IMR-90 (cell line): ENCODE measurements at regions not wholly inside any gene's neighbourhood (a gene's known extent, or its start where the extent isn't known, plus 50 kb on each side); places are given as distances from the start of the nearest gene placed in this dataset.

Source experiments
- ATAC-seq: fragments of 200-7000 bp; cut with Tn5 transposase; 2 replicates; pipeline ENCODE4 v1.9.1; 2020; ENCODE audit warnings: low read depth, mild to moderate bottlenecking, moderate library complexity
- BruUV-seq: library from RNA; stranded (reverse); fragments of 400-500 nt; replicated peaks from 2 replicates; lab custom pipeline; 2021; lab: Mats Ljungman, UMichigan
- CTCF ChIA-PET: fragments of 300-600 bp; formaldehyde crosslinking; extraction: SDS; loops from one replicate; lab custom pipeline; 2021; ENCODE audit warnings: antibody characterized with exemption; lab: Yijun Ruan, JAX
- POLR2A ChIA-PET: fragments of 300-600 bp; sonication (Branson Sonifier 250); formaldehyde crosslinking; loops from one replicate; lab custom pipeline; 2022; ENCODE audit warnings: antibody characterized with exemption; ENCODE audit not compliant: unreplicated experiment; lab: Charles Lee
- DNase-seq: peaks from one replicate; pipeline ENCODE4 v3.0.0; 2013
- H2AFZ ChIP-seq: replicated peaks from 2 replicates; pipeline ENCODE3; 2013; ENCODE audit warnings: low read length, mild to moderate bottlenecking; ENCODE audit not compliant: poor library complexity
- H2AK5ac ChIP-seq: 2 replicates; pipeline ENCODE4 v1.6.1; 2013; ENCODE audit warnings: low read depth, low read length, inconsistent platforms
- H2AK9ac ChIP-seq: replicated peaks from 2 replicates; pipeline ENCODE3; 2013; ENCODE audit warnings: mild to moderate bottlenecking, low read depth, low read length, moderate library complexity; ENCODE audit not compliant: poor library complexity
- H2BK120ac ChIP-seq: 2 replicates; pipeline ENCODE4 v1.6.1; 2013; ENCODE audit warnings: low read depth, low read length, inconsistent platforms
- H2BK15ac ChIP-seq: 3 replicates; pipeline ENCODE4 v1.6.1; 2013; ENCODE audit warnings: low read depth, low read length, inconsistent platforms
- H2BK20ac ChIP-seq: 2 replicates; pipeline ENCODE4 v1.6.1; 2013; ENCODE audit warnings: low read depth, mild to moderate bottlenecking, inconsistent platforms, low read length, moderate library complexity
- H2BK5ac ChIP-seq: 2 replicates; pipeline ENCODE4 v1.6.1; 2013; ENCODE audit warnings: mild to moderate bottlenecking, low read depth, low read length, inconsistent platforms; ENCODE audit not compliant: poor library complexity, severe bottlenecking
- H3K14ac ChIP-seq: replicated peaks from 2 replicates; pipeline ENCODE4 v1.6.1; 2013; ENCODE audit warnings: low read depth, low read length, inconsistent platforms
- H3K18ac ChIP-seq: 2 replicates; pipeline ENCODE4 v1.6.1; 2013; ENCODE audit warnings: low read depth, low read length, control low read depth
- H3K23ac ChIP-seq: 2 replicates; pipeline ENCODE4 v1.6.1; 2013; ENCODE audit warnings: low read depth, low read length, inconsistent platforms
- H3K27ac ChIP-seq: 2 replicates; pipeline ENCODE4 v1.5.1; 2013; ENCODE audit warnings: mild to moderate bottlenecking, control low read depth, low read length; ENCODE audit not compliant: insufficient read depth
- H3K27me3 ChIP-seq: 2 replicates; pipeline ENCODE4 v1.6.1; 2013; ENCODE audit warnings: low read length; ENCODE audit not compliant: control insufficient read depth, insufficient read depth
- H3K36me3 ChIP-seq: 2 replicates; pipeline ENCODE4 v1.6.1; 2013; ENCODE audit warnings: low read length, mixed read lengths; ENCODE audit not compliant: control insufficient read depth, insufficient read depth
- H3K4ac ChIP-seq: 2 replicates; pipeline ENCODE4 v1.6.1; 2013; ENCODE audit warnings: low read depth, low read length, inconsistent platforms
- H3K4me1 ChIP-seq: 2 replicates; pipeline ENCODE4 v1.6.1; 2013; ENCODE audit warnings: low read length, mixed read lengths; ENCODE audit not compliant: control insufficient read depth, insufficient read depth
- H3K4me2 ChIP-seq: 2 replicates; pipeline ENCODE4 v1.6.1; 2013; ENCODE audit warnings: low read depth, mild to moderate bottlenecking, control low read depth, low read length, moderate library complexity
- H3K4me3 ChIP-seq: 2 replicates; pipeline ENCODE4 v1.5.1; 2013; ENCODE audit warnings: low read depth, mild to moderate bottlenecking, control low read depth, low read length, moderate library complexity; ENCODE audit not compliant: insufficient read depth
- H3K56ac ChIP-seq: 2 replicates; pipeline ENCODE4 v1.6.1; 2013; ENCODE audit warnings: low read length, inconsistent platforms; ENCODE audit not compliant: insufficient read depth; ENCODE audit errors: extremely low read depth
- H3K79me1 ChIP-seq, 2 experiments: 2 replicates each; pipeline ENCODE4 v1.6.1; 2013; ENCODE audit warnings: low read length in 2 of 2, inconsistent platforms in 1 of 2, low read depth in 1 of 2
- H3K9ac ChIP-seq: 2 replicates; pipeline ENCODE4 v1.6.1; 2013; ENCODE audit warnings: low read depth, low read length, control low read depth
- H3K9me1 ChIP-seq: 2 replicates; pipeline ENCODE4 v1.6.1; 2013; ENCODE audit warnings: low read length, inconsistent platforms; ENCODE audit not compliant: insufficient read depth
- H3K9me3 ChIP-seq: 2 replicates; pipeline ENCODE4 v1.6.1; 2013; ENCODE audit warnings: low read length; ENCODE audit not compliant: control insufficient read depth, insufficient read depth
- H4K20me1 ChIP-seq: 2 replicates; pipeline ENCODE4 v1.6.1; 2013; ENCODE audit warnings: low read length, inconsistent platforms; ENCODE audit not compliant: insufficient read depth
- H4K5ac ChIP-seq: 2 replicates; pipeline ENCODE4 v1.6.1; 2013; ENCODE audit warnings: mild to moderate bottlenecking, low read depth, low read length, control low read depth
- H4K8ac ChIP-seq, 2 experiments: 2 replicates each; pipeline ENCODE4 v1.6.1; 2013; ENCODE audit warnings: low read depth in 2 of 2, low read length in 2 of 2, control low read depth in 1 of 2, inconsistent platforms in 1 of 2
- H4K91ac ChIP-seq: 2 replicates; pipeline ENCODE4 v1.6.1; 2013; ENCODE audit warnings: low read depth, low read length, inconsistent platforms; ENCODE audit not compliant: insufficient read depth
- BHLHE40 ChIP-seq: fragments of 150-350 bp; IDR thresholded peaks from 2 replicates; pipeline ENCODE4 v1.6.1; 2016; ENCODE audit warnings: mild to moderate bottlenecking, low read depth, low read length
- CEBPB ChIP-seq: IDR thresholded peaks from 2 replicates; pipeline ENCODE4 v1.6.1; 2012; ENCODE audit warnings: low read depth, low read length, improper control_type of control experiment
- CHD1 ChIP-seq: IDR thresholded peaks from 2 replicates; pipeline ENCODE4 v1.6.1; 2012; ENCODE audit warnings: low read depth, low read length, improper control_type of control experiment
- FOS ChIP-seq: fragments of 150-350 bp; IDR thresholded peaks from 2 replicates; pipeline ENCODE4 v1.6.1; 2016; ENCODE audit warnings: low read depth, low read length
- MAFK ChIP-seq: IDR thresholded peaks from 2 replicates; pipeline ENCODE4 v1.6.1; 2012; ENCODE audit warnings: low read depth, low read length, improper control_type of control experiment
- MAZ ChIP-seq: IDR thresholded peaks from 2 replicates; pipeline ENCODE4 v1.6.1; 2012; ENCODE audit warnings: low read depth, mild to moderate bottlenecking, low read length, improper control_type of control experiment, moderate library complexity, borderline replicate concordance
- MXI1 ChIP-seq: IDR thresholded peaks from 2 replicates; pipeline ENCODE4 v1.6.1; 2012; ENCODE audit warnings: low read depth, mild to moderate bottlenecking, low read length, moderate library complexity, borderline replicate concordance
- NFE2L2 ChIP-seq: fragments of 150-350 bp; IDR thresholded peaks from 2 replicates; pipeline ENCODE4 v1.6.1; 2016; ENCODE audit warnings: low read depth, mild to moderate bottlenecking, low read length
- POLR2A ChIP-seq: IDR thresholded peaks from 2 replicates; pipeline ENCODE4 v1.6.1; 2012; ENCODE audit warnings: mild to moderate bottlenecking, low read depth, low read length
- RAD21 ChIP-seq: IDR thresholded peaks from 2 replicates; pipeline ENCODE4 v1.6.1; 2012; ENCODE audit warnings: low read length, improper control_type of control experiment
- RFX5 ChIP-seq: IDR thresholded peaks from 2 replicates; pipeline ENCODE4 v1.8.0; 2012; ENCODE audit warnings: low read depth, mild to moderate bottlenecking, low read length, moderate library complexity
- SMC3 ChIP-seq: fragments of 150-350 bp; IDR thresholded peaks from 2 replicates; pipeline ENCODE4 v1.6.1; 2016; ENCODE audit warnings: low read depth, mild to moderate bottlenecking, antibody characterized with exemption, low read length, moderate library complexity
- WGBS, 2 experiments: methylation state at CpG; one replicate each; pipeline versions ENCODE4 v1.1.5 to v1.1.7; 2013; ENCODE audit warnings: missing lambda C conversion rate in 2 of 2; ENCODE audit not compliant: insufficient read length in 1 of 2; ENCODE audit errors: extremely low coverage in 2 of 2; 5-methylcytosine and 5-hydroxymethylcytosine counted together
- dilution Hi-C: fragments of 300-500 bp; cut with HindIII; formaldehyde crosslinking; loops from one replicate; pipeline ENCODE4 v1.14.3; 2018; ENCODE audit warnings: low sequenced_read_pairs; ENCODE audit not compliant: unreplicated experiment
- in situ Hi-C: fragments of 300-500 bp; cut with MboI; formaldehyde crosslinking; loops from 3 replicates; pipeline ENCODE4 v1.14.3; 2019; ENCODE audit warnings: low sequenced_read_pairs, inconsistent platforms, mixed read lengths
- intact Hi-C: fragments of 100-400 bp; cut with micrococcal nuclease; formaldehyde crosslinking; loops from 2 replicates; pipeline ENCODE4 v1.10.0; 2022
- TF ChIP-seq, protein P1 (sequence below): fragments of 150-350 bp; IDR thresholded peaks from 2 replicates; pipeline ENCODE4 v1.6.1; 2017; ENCODE audit warnings: mild to moderate bottlenecking, antibody characterized with exemption, low read length, low read depth
- TF ChIP-seq, protein P2 (sequence below): conservative IDR thresholded peaks from 2 replicates; pipeline ENCODE4 v1.5.1; 2012; ENCODE audit warnings: mild to moderate bottlenecking, low read depth, low read length, improper control_type of control experiment
- TF ChIP-seq, protein P3 (sequence below): fragments of 150-350 bp; IDR thresholded peaks from 2 replicates; pipeline ENCODE4 v1.6.1; 2016; ENCODE audit warnings: low read depth, mild to moderate bottlenecking, low read length, moderate library complexity, borderline replicate concordance

DNA sequence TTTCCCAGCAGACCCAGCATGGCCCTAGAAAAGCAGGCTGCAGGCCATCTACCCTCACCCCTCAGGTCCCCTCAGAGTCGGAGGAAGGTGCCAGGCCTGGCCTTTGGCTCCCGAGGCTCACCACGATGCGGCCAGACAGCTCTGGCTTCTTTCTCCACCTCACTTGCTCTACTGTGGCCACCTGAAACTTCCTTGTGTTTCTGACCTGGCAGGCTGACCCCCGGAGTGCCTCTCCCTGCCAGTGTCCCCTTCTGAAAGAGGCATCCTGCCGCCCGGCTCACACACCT, 375.0 kb upstream of the HS6ST1 start:
- intact Hi-C loops = no loop called here
- no TSS peak for BruUV-seq
- Histone ChIP-seq H3K9me1 (no peaks in the 10 kb centered on the region), H3K4me1 (no peaks in the 10 kb centered on the region), H3K9ac (no peak overlapping the region), H2BK15ac (no peak overlapping the region), H3K4me2 (no peak overlapping the region), H4K91ac (no peak overlapping the region), H2AFZ (no peak overlapping the region), H2AK5ac (no peak overlapping the region), H3K56ac (no peak overlapping the region), H3K14ac (no peak overlapping the region), H4K20me1 (no peaks in the 10 kb centered on the region), H3K18ac (no peak overlapping the region), H2BK120ac (no peak overlapping the region), H3K4me3 (no peak overlapping the region), H3K27me3 (peaks cover 31% of the 10 kb centered on the region), H3K23ac (no peak overlapping the region), H3K9me3 (no peaks in the 10 kb centered on the region), H2BK5ac (no peak overlapping the region), H3K36me3 (no peaks in the 10 kb centered on the region), H4K8ac (no peak overlapping the region), H2BK20ac (no peak overlapping the region), H4K5ac (no peak overlapping the region), H3K27ac (no peak overlapping the region), H2AK9ac (no peak overlapping the region), H3K4ac (no peak overlapping the region), H3K79me1 (no peaks in the 10 kb centered on the region)
- ChIA-PET CTCF (interaction anchor here (0.6 kb wide), 1 partner anchor 1503 kb away, joined by 5 read pairs; no protein-coding TSS in a partner anchor), POLR2A (no interaction called here)
- DNase-seq (no peak), ATAC-seq (no peak)
- in situ Hi-C loops = no loop called here
- 63% methylated on average over 6 of the region's 7 CpGs; no CpG with 5 or more reads in 1 of the 2 experiments for WGBS, 2 experiments
- TF ChIP-seq MXI1 = no peak
- TF ChIP-seq, protein P1, sequence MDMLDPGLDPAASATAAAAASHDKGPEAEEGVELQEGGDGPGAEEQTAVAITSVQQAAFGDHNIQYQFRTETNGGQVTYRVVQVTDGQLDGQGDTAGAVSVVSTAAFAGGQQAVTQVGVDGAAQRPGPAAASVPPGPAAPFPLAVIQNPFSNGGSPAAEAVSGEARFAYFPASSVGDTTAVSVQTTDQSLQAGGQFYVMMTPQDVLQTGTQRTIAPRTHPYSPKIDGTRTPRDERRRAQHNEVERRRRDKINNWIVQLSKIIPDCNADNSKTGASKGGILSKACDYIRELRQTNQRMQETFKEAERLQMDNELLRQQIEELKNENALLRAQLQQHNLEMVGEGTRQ = no peak
- TF ChIP-seq CHD1 = no peak
- TF ChIP-seq, protein P2, sequence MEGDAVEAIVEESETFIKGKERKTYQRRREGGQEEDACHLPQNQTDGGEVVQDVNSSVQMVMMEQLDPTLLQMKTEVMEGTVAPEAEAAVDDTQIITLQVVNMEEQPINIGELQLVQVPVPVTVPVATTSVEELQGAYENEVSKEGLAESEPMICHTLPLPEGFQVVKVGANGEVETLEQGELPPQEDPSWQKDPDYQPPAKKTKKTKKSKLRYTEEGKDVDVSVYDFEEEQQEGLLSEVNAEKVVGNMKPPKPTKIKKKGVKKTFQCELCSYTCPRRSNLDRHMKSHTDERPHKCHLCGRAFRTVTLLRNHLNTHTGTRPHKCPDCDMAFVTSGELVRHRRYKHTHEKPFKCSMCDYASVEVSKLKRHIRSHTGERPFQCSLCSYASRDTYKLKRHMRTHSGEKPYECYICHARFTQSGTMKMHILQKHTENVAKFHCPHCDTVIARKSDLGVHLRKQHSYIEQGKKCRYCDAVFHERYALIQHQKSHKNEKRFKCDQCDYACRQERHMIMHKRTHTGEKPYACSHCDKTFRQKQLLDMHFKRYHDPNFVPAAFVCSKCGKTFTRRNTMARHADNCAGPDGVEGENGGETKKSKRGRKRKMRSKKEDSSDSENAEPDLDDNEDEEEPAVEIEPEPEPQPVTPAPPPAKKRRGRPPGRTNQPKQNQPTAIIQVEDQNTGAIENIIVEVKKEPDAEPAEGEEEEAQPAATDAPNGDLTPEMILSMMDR = no peak
- no peak for TF ChIP-seq FOS
- no peak for TF ChIP-seq MAZ
- no peak for TF ChIP-seq SMC3
- TF ChIP-seq CEBPB = no peak
- TF ChIP-seq RAD21 = no peak
- TF ChIP-seq BHLHE40 = no peak
- no peak for TF ChIP-seq MAFK
- no peak for TF ChIP-seq NFE2L2
- TF ChIP-seq, protein P3, sequence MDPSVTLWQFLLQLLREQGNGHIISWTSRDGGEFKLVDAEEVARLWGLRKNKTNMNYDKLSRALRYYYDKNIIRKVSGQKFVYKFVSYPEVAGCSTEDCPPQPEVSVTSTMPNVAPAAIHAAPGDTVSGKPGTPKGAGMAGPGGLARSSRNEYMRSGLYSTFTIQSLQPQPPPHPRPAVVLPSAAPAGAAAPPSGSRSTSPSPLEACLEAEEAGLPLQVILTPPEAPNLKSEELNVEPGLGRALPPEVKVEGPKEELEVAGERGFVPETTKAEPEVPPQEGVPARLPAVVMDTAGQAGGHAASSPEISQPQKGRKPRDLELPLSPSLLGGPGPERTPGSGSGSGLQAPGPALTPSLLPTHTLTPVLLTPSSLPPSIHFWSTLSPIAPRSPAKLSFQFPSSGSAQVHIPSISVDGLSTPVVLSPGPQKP = no peak
- TF ChIP-seq RFX5 = no peak
- TF ChIP-seq POLR2A = no peak
- dilution Hi-C loops = no loop called here
